Astrocyte (in vitro differentiated cells and primary cell): ENCODE measurements at regions not wholly inside any gene's neighbourhood (a gene's known extent, or its start where the extent isn't known, plus 50 kb on each side); places are given as distances from the start of the nearest gene placed in this dataset.

Source experiments
- CTCF ChIP-seq: IDR thresholded peaks from 2 replicates; pipeline ENCODE4 v1.5.1; 2011; ENCODE audit warnings: low read depth, mild to moderate bottlenecking, inconsistent platforms, low read length, moderate library complexity; ENCODE audit not compliant: insufficient read depth
- EZH2 ChIP-seq: IDR thresholded peaks from 2 replicates; pipeline ENCODE4 v1.6.1; 2012; ENCODE audit warnings: mild to moderate bottlenecking, low read length, inconsistent platforms; ENCODE audit not compliant: insufficient read depth

GRCh38 chr18:78849046-78849445, 130.6 kb upstream of the SALL3 start:
- no peak for TF ChIP-seq CTCF
- no peak for TF ChIP-seq EZH2
